ENCODE measurements at regions not wholly inside any gene's neighbourhood (a gene's known extent, or its start where the extent isn't known, plus 50 kb on each side); places are given as distances from the start of the nearest gene placed in this dataset.

DNA sequence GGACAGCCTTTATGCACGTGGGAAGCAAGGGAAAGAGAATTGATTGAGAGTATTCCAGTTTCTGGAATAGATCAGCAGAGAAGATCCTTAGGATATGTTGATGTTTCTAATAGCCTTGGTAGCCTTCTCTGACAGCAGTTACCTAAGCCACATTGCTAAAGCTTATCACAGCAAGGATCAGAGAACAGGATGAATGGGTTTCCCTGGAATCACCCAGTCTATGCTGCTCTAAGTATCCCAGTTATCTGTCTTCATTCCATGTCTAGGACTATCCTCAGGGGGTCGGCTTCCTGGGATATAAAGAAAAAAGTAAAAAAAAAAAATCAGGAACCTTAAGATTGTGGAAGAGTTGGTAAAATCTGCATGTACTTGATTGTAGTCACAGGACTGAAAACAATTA lies 352.0 kb upstream of the AKR1E2 start:
- Mint-ChIP-seq H3K27ac (no peak overlapping the region; a peak in 1 of 7 replicates), H3K27me3 (ENCODE audit: low read depth) (no peaks in the 10 kb centered on the region), H3K9me3 (no peaks in the 10 kb centered on the region), H3K4me3 (no peak overlapping the region), H3K4me1 (peaks cover 17 to 18% of the 10 kb centered on the region in 2 experiments), H3K36me3 (ENCODE audit: insufficient read depth in 1 of 3, low read depth in 3 of 3) (no peaks in the 10 kb centered on the region; a peak in 1 of 7 replicates)
- Histone ChIP-seq H3K4me1 (ENCODE audit: insufficient read depth, low read length) (no peaks in the 10 kb centered on the region; the same call in 1 of the 2 replicates), H3K14ac (ENCODE audit: insufficient read depth, low read length) (no peak overlapping the region), H2BK15ac (ENCODE audit: low read depth, low read length) (no peak overlapping the region), H2BK12ac (ENCODE audit: insufficient read length, low read depth, low read length) (no peak overlapping the region), H3K23me2 (ENCODE audit: insufficient read length, low read depth, low read length, poor library complexity, severe bottlenecking) (no peaks in the 10 kb centered on the region), H3K56ac (ENCODE audit: insufficient read length, low read depth, low read length) (no peak overlapping the region), H3K9ac (ENCODE audit: extremely low read depth, insufficient read length, low read length) (no peak overlapping the region), H3T11ph (ENCODE audit: low read length) (no peak overlapping the region), H3K4ac (ENCODE audit: low read depth, low read length) (no peak overlapping the region), H4K91ac (ENCODE audit: insufficient read length, low read depth, low read length) (no peak overlapping the region), H2BK5ac (ENCODE audit: insufficient read length, low read length) (no peak overlapping the region), H2AK5ac (ENCODE audit: insufficient read length, low read length) (no peak overlapping the region), H3K27me3 (ENCODE audit: insufficient read depth, low read length) (no peaks in the 10 kb centered on the region), H3K79me2 (ENCODE audit: insufficient read depth, low read length) (no peaks in the 10 kb centered on the region), H3K79me1 (ENCODE audit: insufficient read depth, low read depth, low read length, poor library complexity, severe bottlenecking) (no peaks in the 10 kb centered on the region), H3K27ac (ENCODE audit: insufficient read length, low read depth, low read length) (no peak overlapping the region), H4K20me1 (ENCODE audit: control insufficient read depth, insufficient read depth, insufficient read length) (no peaks in the 10 kb centered on the region), H3K4me2 (ENCODE audit: insufficient read depth, insufficient read length, low read length) (no peak overlapping the region), H3K9me3 (ENCODE audit: control insufficient read depth, low read depth, low read length) (no peaks in the 10 kb centered on the region), H2BK20ac (ENCODE audit: low read depth, low read length, poor library complexity, severe bottlenecking) (no peak overlapping the region), H3K18ac (ENCODE audit: insufficient read length, low read depth, low read length) (no peak overlapping the region), H3K23ac (ENCODE audit: insufficient read length, low read depth, low read length) (no peak overlapping the region), H2AFZ (ENCODE audit: low read length) (no peak overlapping the region), H2BK120ac (ENCODE audit: low read depth, low read length, poor library complexity, severe bottlenecking) (no peak overlapping the region), H4K5ac (ENCODE audit: insufficient read length, low read depth, low read length) (no peak overlapping the region), H4K8ac (replicated peaks; ENCODE audit: insufficient read length, low read depth, low read length) (no peak overlapping the region)
- TF ChIP-seq, protein P1, sequence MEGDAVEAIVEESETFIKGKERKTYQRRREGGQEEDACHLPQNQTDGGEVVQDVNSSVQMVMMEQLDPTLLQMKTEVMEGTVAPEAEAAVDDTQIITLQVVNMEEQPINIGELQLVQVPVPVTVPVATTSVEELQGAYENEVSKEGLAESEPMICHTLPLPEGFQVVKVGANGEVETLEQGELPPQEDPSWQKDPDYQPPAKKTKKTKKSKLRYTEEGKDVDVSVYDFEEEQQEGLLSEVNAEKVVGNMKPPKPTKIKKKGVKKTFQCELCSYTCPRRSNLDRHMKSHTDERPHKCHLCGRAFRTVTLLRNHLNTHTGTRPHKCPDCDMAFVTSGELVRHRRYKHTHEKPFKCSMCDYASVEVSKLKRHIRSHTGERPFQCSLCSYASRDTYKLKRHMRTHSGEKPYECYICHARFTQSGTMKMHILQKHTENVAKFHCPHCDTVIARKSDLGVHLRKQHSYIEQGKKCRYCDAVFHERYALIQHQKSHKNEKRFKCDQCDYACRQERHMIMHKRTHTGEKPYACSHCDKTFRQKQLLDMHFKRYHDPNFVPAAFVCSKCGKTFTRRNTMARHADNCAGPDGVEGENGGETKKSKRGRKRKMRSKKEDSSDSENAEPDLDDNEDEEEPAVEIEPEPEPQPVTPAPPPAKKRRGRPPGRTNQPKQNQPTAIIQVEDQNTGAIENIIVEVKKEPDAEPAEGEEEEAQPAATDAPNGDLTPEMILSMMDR (conservative IDR thresholded peaks at IDR 0.05), result no peak
- no CpG with 5 or more reads among the region's 2 CpGs for WGBS (ENCODE audit: extremely low coverage, insufficient read length, low lambda C conversion rate)
- no peak for DNase-seq
